PFSK-1 (cell line): ENCODE measurements at regions not wholly inside any gene's neighbourhood (a gene's known extent, or its start where the extent isn't known, plus 50 kb on each side); places are given as distances from the start of the nearest gene placed in this dataset.

Experiments used
- POLR2AphosphoS5 ChIP-seq: IDR thresholded peaks from 2 replicates; pipeline ENCODE4 v1.6.1; 2012; ENCODE audit warnings: low read depth, mild to moderate bottlenecking, control low read depth, low read length, moderate library complexity
- TF ChIP-seq, protein P1 (sequence below), 2 experiments: IDR thresholded peaks; 2 replicates each; pipeline versions ENCODE4 v1.6.1 to v1.8.0; 2011 to 2012; ENCODE audit warnings: low read depth in 2 of 2, low read length in 2 of 2, control low read depth in 1 of 2, inconsistent platforms in 1 of 2, mild to moderate bottlenecking in 1 of 2, moderate library complexity in 1 of 2; ENCODE audit not compliant: insufficient read depth in 1 of 2

DNA sequence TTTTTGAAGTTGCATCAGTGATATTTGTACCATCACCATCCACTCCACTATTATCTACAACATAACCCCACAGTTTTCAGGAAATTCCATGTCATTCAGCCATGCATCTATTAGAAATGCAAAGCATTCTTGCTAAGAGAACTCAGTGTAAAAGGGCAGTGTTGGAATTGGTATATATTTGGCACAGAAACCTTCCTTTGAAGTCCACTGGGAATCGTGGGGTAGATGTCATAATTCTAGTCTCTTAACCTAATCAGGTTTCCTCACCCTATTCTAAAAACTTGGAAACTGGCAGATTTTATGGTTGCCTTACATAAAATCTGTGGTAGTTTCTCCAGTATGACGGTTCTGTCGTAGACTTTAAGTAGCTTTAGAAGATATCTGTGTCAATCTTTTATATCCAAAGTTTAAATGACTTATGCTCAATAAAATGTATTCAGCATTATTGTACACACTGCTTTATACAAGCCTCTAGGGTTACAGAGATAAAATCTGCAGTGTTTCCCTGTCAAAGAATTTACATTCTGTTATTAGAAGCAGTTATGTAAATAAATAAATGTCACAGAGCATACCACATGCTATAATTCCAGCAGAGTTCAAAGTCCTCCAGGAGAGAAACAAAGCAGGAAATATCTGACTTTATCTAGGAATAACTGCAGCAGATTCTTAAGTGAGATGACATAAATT lies 704.4 kb upstream of the CELF2 start:
- TF ChIP-seq POLR2AphosphoS5 = no peak
- TF ChIP-seq, protein P1, sequence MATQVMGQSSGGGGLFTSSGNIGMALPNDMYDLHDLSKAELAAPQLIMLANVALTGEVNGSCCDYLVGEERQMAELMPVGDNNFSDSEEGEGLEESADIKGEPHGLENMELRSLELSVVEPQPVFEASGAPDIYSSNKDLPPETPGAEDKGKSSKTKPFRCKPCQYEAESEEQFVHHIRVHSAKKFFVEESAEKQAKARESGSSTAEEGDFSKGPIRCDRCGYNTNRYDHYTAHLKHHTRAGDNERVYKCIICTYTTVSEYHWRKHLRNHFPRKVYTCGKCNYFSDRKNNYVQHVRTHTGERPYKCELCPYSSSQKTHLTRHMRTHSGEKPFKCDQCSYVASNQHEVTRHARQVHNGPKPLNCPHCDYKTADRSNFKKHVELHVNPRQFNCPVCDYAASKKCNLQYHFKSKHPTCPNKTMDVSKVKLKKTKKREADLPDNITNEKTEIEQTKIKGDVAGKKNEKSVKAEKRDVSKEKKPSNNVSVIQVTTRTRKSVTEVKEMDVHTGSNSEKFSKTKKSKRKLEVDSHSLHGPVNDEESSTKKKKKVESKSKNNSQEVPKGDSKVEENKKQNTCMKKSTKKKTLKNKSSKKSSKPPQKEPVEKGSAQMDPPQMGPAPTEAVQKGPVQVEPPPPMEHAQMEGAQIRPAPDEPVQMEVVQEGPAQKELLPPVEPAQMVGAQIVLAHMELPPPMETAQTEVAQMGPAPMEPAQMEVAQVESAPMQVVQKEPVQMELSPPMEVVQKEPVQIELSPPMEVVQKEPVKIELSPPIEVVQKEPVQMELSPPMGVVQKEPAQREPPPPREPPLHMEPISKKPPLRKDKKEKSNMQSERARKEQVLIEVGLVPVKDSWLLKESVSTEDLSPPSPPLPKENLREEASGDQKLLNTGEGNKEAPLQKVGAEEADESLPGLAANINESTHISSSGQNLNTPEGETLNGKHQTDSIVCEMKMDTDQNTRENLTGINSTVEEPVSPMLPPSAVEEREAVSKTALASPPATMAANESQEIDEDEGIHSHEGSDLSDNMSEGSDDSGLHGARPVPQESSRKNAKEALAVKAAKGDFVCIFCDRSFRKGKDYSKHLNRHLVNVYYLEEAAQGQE (IDR thresholded peaks at IDR 0.05; ENCODE audit: insufficient read depth in 1 of 2, low read depth in 2 of 2, low read length in 2 of 2) = no peak
